ENCODE measurements at regions not wholly inside any gene's neighbourhood (a gene's known extent, or its start where the extent isn't known, plus 50 kb on each side); places are given as distances from the start of the nearest gene placed in this dataset.
"Not testable (repeated sequence)": the region's sequence is repeated elsewhere in the genome, so short reads cannot be mapped to it uniquely, and the experiment has no call there.

- TF ChIP-seq POLR2A (IDR thresholded peaks at IDR 0.05; ENCODE audit: extremely low read depth, insufficient read length); CTCF (IDR thresholded peaks at IDR 0.05; ENCODE audit: low read depth, low read length): not testable (repeated sequence)
Observed at GRCh38 chr1:224841803-224842202, 87.7 kb upstream of the DNAH14 start.

Data from NB4 (cell line).